MM.1S (cell line): ENCODE measurements at regions not wholly inside any gene's neighbourhood (a gene's known extent, or its start where the extent isn't known, plus 50 kb on each side); places are given as distances from the start of the nearest gene placed in this dataset.
"Not testable (repeated sequence)": the region's sequence is repeated elsewhere in the genome, so short reads cannot be mapped to it uniquely, and the experiment has no call there.

ENCODE experiments used
- DNase-seq: peaks from one replicate; pipeline ENCODE4 v3.0.0-alpha.2; 2015
- H2AFZ ChIP-seq: fragments of 300-600 bp; sonication (generic); 2 replicates; pipeline ENCODE4 v1.6.0; 2016; ENCODE audit warnings: antibody characterized with exemption, low read length
- H3F3A ChIP-seq: fragments of 300-600 bp; sonication (generic); 2 replicates; pipeline ENCODE4 v1.6.1; 2016; ENCODE audit warnings: mild to moderate bottlenecking, antibody characterized with exemption, low read length, moderate library complexity, mixed read lengths; ENCODE audit not compliant: insufficient read depth
- H3K27ac ChIP-seq: fragments of 300-600 bp; sonication (generic); 2 replicates; pipeline ENCODE4 v1.5.1; 2016; ENCODE audit warnings: mild to moderate bottlenecking, low read length
- H3K27me3 ChIP-seq: fragments of 300-600 bp; sonication (generic); replicated peaks from 2 replicates; pipeline ENCODE4 v1.6.0; 2016; ENCODE audit warnings: low read length; ENCODE audit not compliant: insufficient read depth
- H3K36me3 ChIP-seq: fragments of 300-600 bp; sonication (generic); replicated peaks from 2 replicates; pipeline ENCODE4 v1.6.1; 2016; ENCODE audit warnings: mild to moderate bottlenecking, low read length, mixed read lengths; ENCODE audit not compliant: insufficient read depth
- H3K4me1 ChIP-seq: fragments of 300-600 bp; sonication (generic); 2 replicates; pipeline ENCODE4 v1.6.1; 2016; ENCODE audit warnings: low read length, mixed read lengths
- H3K4me2 ChIP-seq: fragments of 300-600 bp; sonication (generic); 2 replicates; pipeline ENCODE4 v1.6.0; 2016; ENCODE audit warnings: low read depth, low read length
- H3K4me3 ChIP-seq: fragments of 300-600 bp; sonication (generic); 2 replicates; pipeline ENCODE4 v1.5.1; 2016; ENCODE audit warnings: low read length, mixed read lengths
- H3K79me2 ChIP-seq: fragments of 300-600 bp; sonication (generic); 2 replicates; pipeline ENCODE4 v1.6.1; 2016; ENCODE audit warnings: mixed run types, low read length, mixed read lengths
- H3K9ac ChIP-seq: fragments of 300-600 bp; sonication (generic); 2 replicates; pipeline ENCODE4 v1.6.1; 2016; ENCODE audit warnings: low read length, mixed read lengths
- H3K9me2 ChIP-seq: fragments of 300-600 bp; sonication (generic); replicated peaks from 2 replicates; pipeline ENCODE4 v1.6.1; 2016; ENCODE audit warnings: mild to moderate bottlenecking, low read length, mixed read lengths; ENCODE audit not compliant: insufficient read depth
- H3K9me3 ChIP-seq: fragments of 300-600 bp; sonication (generic); replicated peaks from 2 replicates; pipeline ENCODE4 v1.6.1; 2016; ENCODE audit warnings: mild to moderate bottlenecking, low read length, mixed read lengths; ENCODE audit not compliant: insufficient read depth
- H4K20me1 ChIP-seq: fragments of 300-600 bp; sonication (generic); 2 replicates; pipeline ENCODE4 v1.6.1; 2016; ENCODE audit warnings: mild to moderate bottlenecking, low read length, moderate library complexity, mixed read lengths; ENCODE audit not compliant: insufficient read depth
- EZH2 ChIP-seq: fragments of 300-600 bp; sonication (generic); optimal IDR thresholded peaks from 2 replicates; pipeline ENCODE3; 2017; ENCODE audit warnings: low read depth, mild to moderate bottlenecking, antibody characterized with exemption, low read length, mixed read lengths
- EZH2phosphoT487 ChIP-seq: fragments of 300-600 bp; sonication (generic); IDR thresholded peaks from 2 replicates; pipeline ENCODE4 v1.6.1; 2018; ENCODE audit warnings: antibody characterized with exemption, low read length
- TF ChIP-seq, protein P1 (sequence below): fragments of 300-600 bp; sonication (generic); IDR thresholded peaks from 2 replicates; pipeline ENCODE4 v1.5.1; 2016; ENCODE audit warnings: antibody characterized with exemption, low read length, mixed read lengths

DNA sequence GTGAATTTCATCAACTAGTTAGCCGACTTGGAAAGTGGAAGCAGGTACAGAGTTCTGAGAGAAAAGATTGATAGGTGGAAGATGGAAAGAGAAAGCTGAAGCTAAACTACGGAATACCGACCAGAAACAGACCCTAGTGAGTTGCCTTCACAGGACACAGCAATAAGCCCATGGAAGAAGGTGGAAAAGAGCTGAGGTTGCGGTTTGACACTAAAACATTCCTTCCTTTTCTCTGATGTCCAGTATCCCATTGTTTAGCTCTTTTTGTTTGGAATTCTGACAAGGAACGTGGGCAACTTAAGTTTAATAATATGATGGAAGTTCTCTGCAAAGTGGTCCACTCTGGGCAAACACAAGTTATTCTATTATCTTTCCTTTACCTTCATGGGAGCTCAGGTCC, 110.1 kb upstream of the ADTRP start:
- TF ChIP-seq EZH2, result no peak
- TF ChIP-seq, protein P1, sequence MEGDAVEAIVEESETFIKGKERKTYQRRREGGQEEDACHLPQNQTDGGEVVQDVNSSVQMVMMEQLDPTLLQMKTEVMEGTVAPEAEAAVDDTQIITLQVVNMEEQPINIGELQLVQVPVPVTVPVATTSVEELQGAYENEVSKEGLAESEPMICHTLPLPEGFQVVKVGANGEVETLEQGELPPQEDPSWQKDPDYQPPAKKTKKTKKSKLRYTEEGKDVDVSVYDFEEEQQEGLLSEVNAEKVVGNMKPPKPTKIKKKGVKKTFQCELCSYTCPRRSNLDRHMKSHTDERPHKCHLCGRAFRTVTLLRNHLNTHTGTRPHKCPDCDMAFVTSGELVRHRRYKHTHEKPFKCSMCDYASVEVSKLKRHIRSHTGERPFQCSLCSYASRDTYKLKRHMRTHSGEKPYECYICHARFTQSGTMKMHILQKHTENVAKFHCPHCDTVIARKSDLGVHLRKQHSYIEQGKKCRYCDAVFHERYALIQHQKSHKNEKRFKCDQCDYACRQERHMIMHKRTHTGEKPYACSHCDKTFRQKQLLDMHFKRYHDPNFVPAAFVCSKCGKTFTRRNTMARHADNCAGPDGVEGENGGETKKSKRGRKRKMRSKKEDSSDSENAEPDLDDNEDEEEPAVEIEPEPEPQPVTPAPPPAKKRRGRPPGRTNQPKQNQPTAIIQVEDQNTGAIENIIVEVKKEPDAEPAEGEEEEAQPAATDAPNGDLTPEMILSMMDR, result no peak
- no peak for TF ChIP-seq EZH2phosphoT487
- H3K9me3 ChIP-seq, result no peaks in the 10 kb centered on the region

DNA sequence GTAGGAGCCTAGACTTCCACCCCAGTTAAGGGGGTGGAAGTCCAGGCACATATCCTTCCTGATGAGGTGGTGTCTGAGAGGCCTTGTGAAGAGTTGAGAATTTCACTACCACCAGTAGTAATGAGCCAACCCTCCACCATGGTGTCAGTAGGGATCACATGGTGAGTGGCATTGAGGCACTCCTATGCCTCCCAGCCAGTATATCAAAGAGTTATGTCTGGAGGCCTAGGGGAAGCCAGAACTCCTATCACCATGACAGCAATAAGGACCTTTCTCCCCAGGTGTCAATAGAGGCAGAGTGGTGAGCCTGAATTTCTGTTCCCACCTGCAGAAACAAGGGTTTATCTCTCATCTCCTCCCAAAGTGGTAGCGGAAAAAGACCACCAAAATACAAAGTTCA, 106.6 kb upstream of the ADTRP start:
- no peak for DNase-seq
- Histone ChIP-seq H3K9ac (no peak overlapping the region), H3K79me2 (no peaks in the 10 kb centered on the region), H4K20me1 (no peaks in the 10 kb centered on the region), H2AFZ (no peak overlapping the region), H3F3A (no peaks in the 10 kb centered on the region), H3K9me2 (no peaks in the 10 kb centered on the region), H3K27ac (no peak overlapping the region), H3K36me3 (no peaks in the 10 kb centered on the region), H3K4me2 (no peak overlapping the region), H3K27me3 (no peaks in the 10 kb centered on the region), H3K4me3 (no peak overlapping the region), H3K9me3 (no peaks in the 10 kb centered on the region), H3K4me1 (no peaks in the 10 kb centered on the region)
- TF ChIP-seq, protein P1, result no peak
- no peak for TF ChIP-seq EZH2
- TF ChIP-seq EZH2phosphoT487, result no peak

More for the DNA sequence above, 110.1 kb upstream of the ADTRP start:
- Histone ChIP-seq H3K9ac (no peak overlapping the region), H3K4me3 (no peak overlapping the region), H3K79me2 (no peaks in the 10 kb centered on the region), H3K4me1 (no peaks in the 10 kb centered on the region), H3K36me3 (no peaks in the 10 kb centered on the region), H2AFZ (no peak overlapping the region), H3K27ac (no peak overlapping the region), H4K20me1 (no peaks in the 10 kb centered on the region), H3K27me3 (0 out of 2 replicates have a peak, but pooled peaks cover 4% of the 10 kb centered on the region), H3F3A (no peaks in the 10 kb centered on the region), H3K9me2 (no peaks in the 10 kb centered on the region), H3K4me2 (no peak overlapping the region)
- DNase-seq, result no peak

DNA sequence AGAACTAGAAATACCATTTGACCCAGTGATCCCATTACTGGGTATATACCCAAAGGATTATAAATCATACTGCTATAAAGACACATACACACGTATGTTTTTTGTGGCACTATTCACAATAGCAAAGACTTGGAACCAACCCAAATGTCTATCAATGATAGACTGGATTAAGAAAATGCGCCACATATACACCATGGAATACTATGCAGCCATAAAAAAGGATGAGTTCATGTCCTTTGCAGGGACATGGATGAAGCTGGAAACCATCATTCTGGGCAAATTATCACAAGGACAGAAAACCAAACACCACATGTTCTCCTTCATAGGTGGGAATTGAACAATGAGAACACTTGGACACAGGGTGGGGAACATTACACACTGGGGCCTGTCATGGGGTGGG, 104.9 kb upstream of the ADTRP start:
- H3K9me3 ChIP-seq, DNase-seq, H3K9ac ChIP-seq, H4K20me1 ChIP-seq, H3K27ac ChIP-seq, H3K27me3 ChIP-seq, H2AFZ ChIP-seq, H3K9me2 ChIP-seq, H3K4me3 ChIP-seq, H3F3A ChIP-seq, H3K36me3 ChIP-seq, H3K79me2 ChIP-seq, H3K4me1 ChIP-seq, H3K4me2 ChIP-seq: not testable (repeated sequence)

DNA sequence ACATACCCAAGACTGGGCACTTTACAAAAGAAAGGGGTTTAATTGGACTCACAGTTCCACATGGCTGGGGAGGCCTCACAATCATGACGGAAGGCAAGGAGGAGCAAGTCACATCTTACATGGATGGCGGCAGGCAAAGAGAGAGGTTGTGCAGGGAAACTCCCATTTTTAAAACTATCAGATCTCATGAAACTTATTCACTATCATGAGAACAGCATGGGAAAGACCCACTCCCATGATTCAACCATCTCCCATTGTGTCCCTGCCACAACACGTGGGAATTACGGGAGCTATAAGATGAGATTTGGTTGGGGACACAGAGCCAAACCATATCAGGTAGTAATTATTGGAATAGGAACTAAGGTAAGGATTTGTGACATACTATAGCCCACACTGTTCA, 101.6 kb upstream of the ADTRP start:
- not testable (repeated sequence) for H3K36me3 ChIP-seq, H3K79me2 ChIP-seq, H3K9me3 ChIP-seq, DNase-seq, H3K9ac ChIP-seq, H3K9me2 ChIP-seq, H3F3A ChIP-seq, H3K4me2 ChIP-seq, H3K27ac ChIP-seq, H3K27me3 ChIP-seq, H2AFZ ChIP-seq, H3K4me3 ChIP-seq, H4K20me1 ChIP-seq
- peaks cover 14% of the 10 kb centered on the region for H3K4me1 ChIP-seq
